Myocyte (in vitro differentiated cells): ENCODE measurements at regions not wholly inside any gene's neighbourhood (a gene's known extent, or its start where the extent isn't known, plus 50 kb on each side); places are given as distances from the start of the nearest gene placed in this dataset.

Experiments used
- DNase-seq: peaks from one replicate; pipeline ENCODE4 v3.0.0-alpha.2; 2012; ENCODE audit warnings: low read depth

DNA sequence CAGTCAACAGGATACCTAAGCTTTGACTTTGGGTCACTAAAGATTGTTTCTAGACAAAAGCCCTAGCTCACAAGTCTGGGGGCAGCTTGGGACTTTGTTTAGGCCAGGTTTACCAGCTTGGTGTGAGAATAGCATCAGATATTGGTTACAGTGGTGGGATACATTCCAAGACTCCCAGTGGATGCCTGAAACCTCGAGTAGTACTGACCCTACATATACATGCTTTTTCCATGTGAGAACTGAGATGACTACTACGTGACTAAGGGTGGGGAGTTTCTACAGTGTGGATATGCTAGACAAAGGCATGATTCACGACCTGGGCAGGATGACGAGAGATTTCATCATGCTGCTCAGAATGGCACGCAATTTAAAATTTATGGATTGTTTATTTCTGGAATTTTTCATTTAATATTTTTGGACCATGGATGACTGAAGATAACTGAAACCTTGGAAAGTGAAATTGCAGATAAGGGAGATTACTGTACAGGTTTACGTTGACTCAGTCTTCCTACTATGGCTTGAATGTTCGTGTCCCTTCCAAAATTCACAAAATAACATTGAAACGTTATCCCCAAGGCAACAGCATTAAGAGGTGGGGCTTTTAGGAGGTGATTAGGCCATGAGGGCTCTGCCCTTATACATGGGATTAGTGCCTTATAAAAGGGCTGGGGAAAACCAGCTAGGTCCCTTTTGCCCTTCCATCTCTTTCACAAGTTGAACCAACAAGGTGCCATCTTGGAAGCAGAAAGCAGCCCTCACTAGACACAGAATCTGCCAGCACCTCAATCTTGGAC is 50.2 kb upstream of the CTAGE1 start:
- DNase-seq, result peak; percentile 8

GRCh38 chr18:22468554-22468891 is 50.8 kb upstream of the CTAGE1 start:
- no peak for DNase-seq

GRCh38 chr18:22469061-22469734 is 51.5 kb upstream of the CTAGE1 start:
- no peak for DNase-seq

- DNase-seq, result no peak
These were observed 52.2 kb upstream of the CTAGE1 start for GRCh38 chr18:22469926-22470247.

- DNase-seq, result no peak
These were observed 52.8 kb upstream of the CTAGE1 start for GRCh38 chr18:22470248-22471235.

GRCh38 chr18:22471546-22472131 is 53.9 kb upstream of the CTAGE1 start:
- no peak for DNase-seq

DNA sequence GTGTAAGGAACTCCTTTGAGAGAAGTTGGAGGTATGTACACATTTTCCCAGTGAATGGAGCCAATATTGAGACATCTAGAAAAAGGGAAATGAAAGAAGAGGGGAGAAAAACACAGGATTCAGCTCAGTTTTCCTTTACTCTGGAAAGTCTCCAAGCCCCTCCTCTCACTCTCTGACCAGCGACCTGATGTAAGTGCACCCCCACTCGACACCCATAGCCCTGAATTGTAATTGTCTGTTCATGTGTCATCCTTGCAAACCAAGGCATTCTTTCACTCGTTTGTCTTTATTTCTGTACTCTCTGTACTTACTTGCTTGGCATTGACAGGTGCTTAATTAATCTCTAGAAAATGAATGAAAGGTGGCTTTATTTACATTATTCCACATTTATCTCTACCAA is 55.7 kb upstream of the CTAGE1 start:
- DNase-seq, result no peak

DNA sequence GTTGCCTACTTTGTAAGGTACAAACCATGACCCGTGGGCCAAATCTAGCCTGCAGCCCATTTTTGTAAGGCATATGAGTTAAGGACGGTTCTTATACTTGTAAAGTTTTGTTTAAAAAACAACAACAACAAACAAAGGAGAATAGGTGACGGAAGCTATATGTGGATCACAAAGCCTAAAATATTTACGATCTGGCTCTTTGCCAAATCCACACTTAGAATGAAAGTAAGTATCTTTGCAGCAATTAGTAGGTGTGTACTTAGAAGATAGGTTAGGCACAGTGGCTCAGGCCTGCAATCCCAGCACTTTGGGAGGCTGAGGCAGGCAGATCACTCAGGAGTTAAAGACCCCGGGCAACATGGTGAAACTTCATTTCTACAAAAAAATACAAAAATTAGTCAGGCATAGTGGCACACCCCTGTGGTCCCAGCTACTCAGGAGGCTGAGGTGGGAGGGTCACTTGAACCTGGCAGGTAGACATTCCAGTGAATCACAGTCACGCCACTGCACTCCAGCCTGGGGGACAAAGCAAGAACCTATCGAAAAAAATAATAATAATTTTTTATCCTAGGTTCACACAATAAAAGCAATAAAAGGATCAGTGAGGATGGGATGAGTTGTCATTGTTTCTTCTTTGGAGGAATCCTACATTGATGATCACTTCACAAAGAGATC is 57.8 kb upstream of the CTAGE1 start:
- DNase-seq, result no peak

DNA sequence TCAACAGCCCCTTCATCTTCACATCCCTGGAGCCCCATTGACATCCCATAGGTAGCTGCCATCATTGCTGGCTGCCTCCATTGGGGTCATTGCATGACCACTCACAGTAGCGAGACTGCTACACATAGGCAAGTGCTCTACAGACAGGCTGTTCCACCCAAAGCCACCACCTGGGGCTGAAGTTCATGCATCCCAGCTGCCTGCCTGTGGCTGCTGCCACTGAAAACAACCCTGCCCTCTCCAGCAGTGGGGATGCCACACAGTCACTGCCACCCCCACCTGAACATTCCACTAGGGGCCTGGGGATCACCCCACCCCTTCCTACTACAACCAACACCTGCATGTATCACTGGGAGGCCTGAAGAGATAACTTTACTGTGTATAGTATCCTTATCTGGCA is 59.5 kb upstream of the CTAGE1 start:
- DNase-seq, result no peak

GRCh38 chr18:22482948-22483347 is 65.2 kb upstream of the CTAGE1 start:
- DNase-seq, result no peak

DNA sequence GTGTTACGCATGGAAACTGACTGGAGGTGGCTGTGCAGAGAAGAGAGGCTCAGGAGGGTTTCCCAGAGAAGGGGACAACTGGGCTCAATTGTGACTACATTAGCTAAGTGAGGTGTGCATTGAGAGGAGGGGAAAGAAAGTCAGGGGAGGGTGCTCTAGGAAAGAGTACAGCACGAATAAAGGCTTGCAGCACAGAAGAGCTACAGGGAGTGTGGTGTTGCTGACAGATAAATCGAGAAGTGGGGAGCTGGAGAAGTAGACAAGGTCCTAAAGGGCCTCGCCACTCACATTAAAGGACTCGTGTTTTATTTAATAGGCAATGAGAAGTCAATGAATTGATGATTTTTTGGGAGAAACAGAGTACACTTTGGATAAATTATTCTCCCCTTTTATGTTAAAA is 65.7 kb upstream of the CTAGE1 start:
- no peak for DNase-seq

- no peak for DNase-seq
These were observed 66.8 kb upstream of the CTAGE1 start for GRCh38 chr18:22484471-22484870.

DNA sequence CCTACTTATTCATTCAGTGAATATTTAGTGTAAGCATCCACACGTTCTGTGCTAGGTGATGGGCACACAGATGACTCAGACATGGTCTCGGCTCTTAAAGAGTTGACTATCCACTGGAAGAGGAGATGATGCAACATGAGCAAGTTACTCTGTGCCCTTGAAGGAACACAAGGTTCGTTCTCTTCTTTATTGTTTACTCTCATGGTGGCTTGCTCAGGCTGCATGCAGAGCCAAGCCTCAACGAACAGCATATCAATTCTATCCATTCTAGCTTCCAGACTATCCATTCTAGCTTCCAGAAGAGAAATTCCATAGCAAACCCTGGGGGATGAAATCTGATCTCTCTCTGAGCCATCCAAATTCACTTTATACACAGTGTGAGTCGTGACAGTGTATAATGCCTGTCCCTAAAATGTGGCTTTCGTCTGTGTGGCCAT is 68.1 kb upstream of the CTAGE1 start:
- no peak for DNase-seq

DNA sequence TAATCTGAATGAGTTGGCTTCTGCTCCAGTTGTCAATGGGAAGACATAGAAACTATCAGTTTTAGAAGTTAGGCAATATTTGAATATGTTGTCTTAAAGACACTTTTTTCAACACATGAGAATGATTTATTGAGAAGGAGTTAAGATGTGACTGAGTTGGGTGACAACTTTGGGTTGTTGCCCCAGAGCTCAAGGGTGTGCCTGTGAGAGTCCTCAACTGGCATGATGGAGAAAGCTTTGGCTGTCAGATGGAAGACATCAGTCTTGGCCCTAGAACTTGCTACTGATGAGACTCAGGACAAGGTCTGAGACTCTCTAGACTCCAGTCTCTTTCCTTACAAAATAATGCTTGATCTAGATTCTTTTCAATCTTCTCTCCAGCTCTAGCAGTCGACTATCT is 69.0 kb upstream of the CTAGE1 start:
- no peak for DNase-seq

DNA sequence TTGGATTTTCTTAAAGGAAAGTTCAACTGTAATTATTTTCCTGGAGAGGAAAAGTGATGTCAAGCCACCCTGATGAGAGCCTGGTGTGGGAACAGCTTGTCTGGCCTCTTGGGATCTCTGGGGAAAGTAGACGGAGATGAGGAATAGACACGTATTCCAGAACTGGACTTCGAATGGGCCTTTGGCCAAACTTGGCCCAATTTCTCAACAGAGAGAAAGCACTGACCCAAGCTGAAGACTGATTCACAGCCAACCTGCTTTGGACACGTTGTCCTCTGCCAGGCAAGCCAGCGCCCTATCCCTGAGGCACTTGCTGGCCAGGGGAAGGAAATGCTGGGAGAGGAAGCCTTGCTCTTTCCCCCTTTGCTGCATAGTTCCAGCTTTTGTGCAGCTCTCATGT is 70.8 kb upstream of the CTAGE1 start:
- no peak for DNase-seq

- no peak for DNase-seq
These were observed 72.0 kb upstream of the CTAGE1 start for GRCh38 chr18:22489704-22490103.

- no peak for DNase-seq
These were observed 72.7 kb upstream of the CTAGE1 start for GRCh38 chr18:22490429-22490846.

- DNase-seq, result no peak
These were observed 75.5 kb upstream of the CTAGE1 start for GRCh38 chr18:22493255-22493654.

- DNase-seq, result no peak
These were observed 76.2 kb upstream of the CTAGE1 start for GRCh38 chr18:22493940-22494339.

DNA sequence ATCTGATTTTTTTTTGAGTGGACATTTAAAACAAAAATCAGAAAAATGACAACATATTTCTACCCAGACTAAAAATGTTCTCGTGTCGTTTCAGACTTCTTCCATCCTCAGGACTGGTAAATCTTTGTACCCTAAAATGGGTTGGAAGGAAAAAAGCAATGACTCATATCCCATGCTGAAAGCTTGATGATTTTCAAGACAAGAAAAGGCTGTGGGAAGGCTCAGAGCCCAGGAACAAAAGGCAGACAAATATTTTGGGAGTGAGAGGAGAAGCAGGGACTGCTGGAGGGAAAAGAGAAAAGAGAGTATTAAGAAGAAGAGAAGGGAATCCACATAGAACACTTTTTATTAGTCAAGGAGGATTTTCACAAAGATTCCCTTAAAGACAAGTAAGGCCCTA is 77.1 kb upstream of the CTAGE1 start:
- DNase-seq, result no peak

DNA sequence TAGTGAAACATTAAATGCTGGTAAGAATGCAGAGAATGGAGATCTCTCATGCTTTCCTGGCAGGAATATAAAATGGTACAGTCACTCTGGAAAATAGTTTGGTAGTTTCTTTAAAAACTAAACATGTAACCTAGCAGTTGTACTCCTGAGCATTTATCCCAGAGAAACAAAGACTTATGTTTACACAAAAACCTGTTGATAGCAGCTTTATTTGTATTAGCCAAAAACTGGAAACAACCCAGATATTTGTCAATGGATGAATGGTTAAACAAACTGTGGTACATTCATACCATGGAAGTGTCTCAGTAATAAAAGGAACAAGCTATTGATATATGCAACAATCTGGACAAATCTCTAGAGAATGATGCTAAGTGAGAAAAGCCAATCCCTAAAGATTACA is 81.7 kb upstream of the CTAGE1 start:
- DNase-seq, result no peak
